ENCODE measurements at regions not wholly inside any gene's neighbourhood (a gene's known extent, or its start where the extent isn't known, plus 50 kb on each side); places are given as distances from the start of the nearest gene placed in this dataset.

DNA sequence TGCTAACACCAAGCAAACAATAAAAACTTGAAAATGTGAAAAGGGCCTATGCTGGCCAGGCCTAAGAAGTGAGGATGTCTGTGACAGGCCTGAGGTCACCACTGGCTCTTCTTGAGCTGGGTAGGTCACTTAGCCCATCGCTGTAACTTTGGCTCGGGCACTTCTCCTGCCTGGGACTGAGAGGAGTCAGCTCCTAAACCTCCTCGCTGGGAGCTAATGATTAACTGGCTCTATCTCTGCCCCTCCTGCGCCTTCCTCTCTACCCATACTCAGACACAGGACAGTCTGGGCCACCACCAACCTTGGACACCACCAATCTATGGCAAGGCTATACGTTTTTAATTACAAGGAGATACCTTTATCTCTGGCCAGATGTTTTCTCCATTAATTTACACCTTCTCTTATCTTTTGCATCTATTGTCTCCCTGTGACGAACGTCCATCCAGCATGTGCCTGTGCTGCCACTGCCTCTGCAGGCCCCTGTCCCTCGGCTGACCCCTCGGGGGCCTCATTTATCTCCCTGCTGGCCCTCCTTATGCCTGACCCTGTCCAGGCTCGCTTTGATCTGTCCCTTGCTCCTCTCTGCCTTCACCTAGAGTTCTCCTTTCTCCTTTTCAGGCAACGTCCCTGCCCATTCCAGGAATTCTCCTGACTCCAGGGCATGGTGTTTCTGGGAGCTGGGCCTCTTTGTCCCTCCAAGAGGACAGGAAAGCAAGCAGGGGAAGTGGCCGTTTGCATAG lies 149.1 kb upstream of the GATA6 start:
- 16% methylated on average over 12 of the region's 12 CpGs for WGBS (ENCODE audit: insufficient coverage, insufficient replicate concordance, low lambda C conversion rate, missing lambda C conversion rate)
- SMC1A ChIA-PET (ENCODE audit: uncharacterized antibody, unreplicated experiment) = interaction anchor here (1.0 kb wide), 1 partner anchor 20 kb away, joined by 4 read pairs; no protein-coding TSS in a partner anchor
- CTCF ChIA-PET = no interaction called here

More for the DNA sequence above, 149.1 kb upstream of the GATA6 start:
- TF ChIP-seq ATF7 (IDR thresholded peaks at IDR 0.05; ENCODE audit: low read depth) (no peak), BCLAF1 (IDR thresholded peaks at IDR 0.05) (no peak), RCOR1 (conservative IDR thresholded peaks at IDR 0.05; ENCODE audit: low read depth, low read length) (no peak), MEF2B (IDR thresholded peaks at IDR 0.05; ENCODE audit: partially characterized antibody, poor library complexity, severe bottlenecking) (no peak), CHD1 (IDR thresholded peaks at IDR 0.05; ENCODE audit: low read depth, low read length) (no peak), SREBF1 (IDR thresholded peaks at IDR 0.05; ENCODE audit: low read length) (no peak)
- H2AFZ ChIP-seq (ENCODE audit: control insufficient read depth, low read depth, low read length) = no peak overlapping the region
- H3K27me3 ChIP-seq (replicated peaks in 1 of 2; ENCODE audit: control insufficient read depth in 2 of 2, insufficient read depth in 2 of 2, low read length in 1 of 2) = no peaks in the 10 kb centered on the region; a peak in 1 of 4 replicates
- H3K36me3 ChIP-seq (ENCODE audit: control insufficient read depth in 2 of 2, insufficient read depth in 2 of 2, low read length in 1 of 2) = no peaks in the 10 kb centered on the region
- FAIRE-seq = no peak
- H4K20me1 ChIP-seq (ENCODE audit: control insufficient read depth, insufficient read depth) = no peaks in the 10 kb centered on the region
- POLR2A ChIA-PET = no interaction called here
- RAD21 ChIA-PET (ENCODE audit: unreplicated experiment) = no interaction called here
- in situ Hi-C loops (cut with MboI) = no loop called here
- intact Hi-C loops (cut with micrococcal nuclease; ENCODE audit: unreplicated experiment) = no loop called here
- H3K79me2 ChIP-seq (ENCODE audit: control insufficient read depth, insufficient read depth, low read length) = no peaks in the 10 kb centered on the region
- H3K9me3 ChIP-seq (replicated peaks; ENCODE audit: control insufficient read depth, insufficient read depth, low read length) = no peaks in the 10 kb centered on the region
- no peaks in the 10 kb centered on the region for H3K4me1 ChIP-seq (ENCODE audit: control insufficient read depth, insufficient read depth, low read length)
- H3K4me2 ChIP-seq (ENCODE audit: control insufficient read depth, insufficient read depth) = no peak overlapping the region
- H3K9ac ChIP-seq (ENCODE audit: control insufficient read depth, insufficient read depth, low read length) = no peak overlapping the region
- no peak for DNase-seq (ENCODE audit: low read depth, low spot score)
- no peak overlapping the region for H3K27ac ChIP-seq (ENCODE audit: control insufficient read depth, insufficient read depth)
- no peak overlapping the region for H3K4me3 ChIP-seq
- no TSS peak for BruUV-seq (replicated peaks)
- ATAC-seq = no peak
